ENCODE measurements at regions not wholly inside any gene's neighbourhood (a gene's known extent, or its start where the extent isn't known, plus 50 kb on each side); places are given as distances from the start of the nearest gene placed in this dataset.
"Not testable (repeated sequence)": the region's sequence is repeated elsewhere in the genome, so short reads cannot be mapped to it uniquely, and the experiment has no call there.

DNA sequence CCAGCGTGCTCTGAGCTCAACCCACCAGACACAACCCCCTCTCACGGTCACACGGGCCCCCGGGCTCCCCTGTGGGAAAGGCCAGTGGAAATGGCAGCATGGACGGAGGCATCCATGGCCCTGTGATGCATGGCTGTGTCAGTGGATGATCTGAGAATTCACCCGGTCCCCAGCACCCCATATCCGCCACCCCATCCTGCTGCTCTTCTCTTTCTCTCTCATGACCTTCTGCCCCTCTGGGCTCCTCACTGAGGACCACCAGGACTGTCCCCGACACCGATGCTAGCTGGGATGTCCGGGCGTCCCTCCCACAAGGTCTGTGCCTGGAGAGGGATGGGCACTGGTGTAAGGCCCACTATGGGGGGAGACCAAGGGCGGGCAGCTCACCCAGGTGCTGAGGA lies 282.2 kb downstream of the ADGRD1 start:
- no peak for DNase-seq (ENCODE audit: low spot score in 2 of 2, unreplicated experiment in 2 of 2)
- TF ChIP-seq, protein P1, sequence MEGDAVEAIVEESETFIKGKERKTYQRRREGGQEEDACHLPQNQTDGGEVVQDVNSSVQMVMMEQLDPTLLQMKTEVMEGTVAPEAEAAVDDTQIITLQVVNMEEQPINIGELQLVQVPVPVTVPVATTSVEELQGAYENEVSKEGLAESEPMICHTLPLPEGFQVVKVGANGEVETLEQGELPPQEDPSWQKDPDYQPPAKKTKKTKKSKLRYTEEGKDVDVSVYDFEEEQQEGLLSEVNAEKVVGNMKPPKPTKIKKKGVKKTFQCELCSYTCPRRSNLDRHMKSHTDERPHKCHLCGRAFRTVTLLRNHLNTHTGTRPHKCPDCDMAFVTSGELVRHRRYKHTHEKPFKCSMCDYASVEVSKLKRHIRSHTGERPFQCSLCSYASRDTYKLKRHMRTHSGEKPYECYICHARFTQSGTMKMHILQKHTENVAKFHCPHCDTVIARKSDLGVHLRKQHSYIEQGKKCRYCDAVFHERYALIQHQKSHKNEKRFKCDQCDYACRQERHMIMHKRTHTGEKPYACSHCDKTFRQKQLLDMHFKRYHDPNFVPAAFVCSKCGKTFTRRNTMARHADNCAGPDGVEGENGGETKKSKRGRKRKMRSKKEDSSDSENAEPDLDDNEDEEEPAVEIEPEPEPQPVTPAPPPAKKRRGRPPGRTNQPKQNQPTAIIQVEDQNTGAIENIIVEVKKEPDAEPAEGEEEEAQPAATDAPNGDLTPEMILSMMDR (IDR thresholded peaks at IDR 0.05; ENCODE audit: unreplicated experiment) = no peak
- Mint-ChIP-seq H3K9me3 (no peaks in the 10 kb centered on the region), H3K4me1 (peaks cover 16% of the 10 kb centered on the region), H3K4me3 (no peak overlapping the region), H3K27ac (no peak overlapping the region), H3K27me3 (ENCODE audit: low read depth) (peaks cover 42% of the 10 kb centered on the region), H3K36me3 (no peaks in the 10 kb centered on the region)

DNA sequence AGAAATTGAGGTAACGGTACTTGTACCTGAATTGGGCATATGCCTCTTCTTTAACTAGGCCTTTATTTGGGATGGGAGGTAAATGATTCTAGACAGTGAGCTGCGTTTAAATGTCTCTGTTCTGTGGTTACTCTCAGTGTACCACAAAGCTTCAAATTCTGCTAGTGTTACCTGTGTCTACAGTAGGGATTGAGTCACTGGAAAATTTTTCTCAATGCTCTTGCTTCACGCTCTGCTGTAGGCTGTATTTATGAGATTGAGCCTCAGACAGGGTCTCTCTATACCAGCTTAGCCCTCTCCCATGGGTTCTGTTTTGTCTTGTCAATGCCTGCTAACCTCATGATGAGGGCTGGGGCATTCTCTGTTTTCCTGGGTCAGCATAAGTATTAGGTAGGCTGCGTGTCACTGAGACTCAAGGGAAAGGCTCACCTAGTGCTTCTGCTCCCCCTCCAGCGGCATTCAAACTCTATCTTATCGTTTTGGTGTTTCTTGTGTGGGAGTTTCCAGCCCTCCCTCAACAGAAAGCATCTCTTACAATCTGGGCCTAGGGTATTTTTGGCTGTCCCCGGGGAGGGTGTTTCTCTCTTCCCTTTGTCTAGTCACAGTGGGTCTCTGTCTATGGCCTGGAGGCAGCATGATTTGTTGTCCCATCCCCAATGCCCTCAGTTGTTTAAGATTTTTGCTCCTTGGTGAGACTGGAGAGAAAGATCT lies 285.8 kb downstream of the ADGRD1 start:
- Mint-ChIP-seq H3K4me1 (peaks cover 4% of the 10 kb centered on the region), H3K36me3 (no peaks in the 10 kb centered on the region), H3K27me3 (ENCODE audit: low read depth) (peaks cover 37% of the 10 kb centered on the region), H3K9me3 (peaks cover 4% of the 10 kb centered on the region), H3K4me3 (no peak overlapping the region), H3K27ac (no peak overlapping the region)
- DNase-seq (ENCODE audit: low spot score in 2 of 2, unreplicated experiment in 2 of 2) = no peak
- TF ChIP-seq, protein P1 (IDR thresholded peaks at IDR 0.05; ENCODE audit: unreplicated experiment) = no peak

DNA sequence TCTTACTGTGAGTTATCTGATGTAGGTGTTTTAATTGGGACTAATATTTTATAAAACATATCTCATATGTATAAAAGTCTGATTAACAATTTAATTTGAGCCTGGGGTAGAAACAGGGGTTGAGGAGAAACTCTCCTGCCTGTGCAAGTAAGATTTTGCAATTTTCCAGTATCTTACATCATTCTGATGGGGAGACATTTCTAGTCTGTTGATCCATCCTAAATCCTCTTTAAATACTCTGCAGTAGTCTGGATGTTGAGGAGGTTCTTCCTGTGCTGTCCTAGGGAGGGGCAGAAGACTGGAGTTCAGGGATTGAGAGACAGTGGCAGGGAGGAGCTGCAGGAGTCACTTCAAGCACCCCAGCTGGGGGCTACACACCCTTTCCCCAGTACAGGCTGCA lies 287.8 kb downstream of the ADGRD1 start:
- Mint-ChIP-seq H3K36me3 (no peaks in the 10 kb centered on the region), H3K9me3 (peaks cover 4% of the 10 kb centered on the region), H3K4me3 (no peak overlapping the region), H3K27ac (no peak overlapping the region), H3K27me3 (ENCODE audit: low read depth) (peaks cover 34% of the 10 kb centered on the region), H3K4me1 (no peaks in the 10 kb centered on the region)
- no peak for DNase-seq (ENCODE audit: low spot score in 2 of 2, unreplicated experiment in 2 of 2)
- TF ChIP-seq, protein P1 (IDR thresholded peaks at IDR 0.05; ENCODE audit: unreplicated experiment) = no peak

DNA sequence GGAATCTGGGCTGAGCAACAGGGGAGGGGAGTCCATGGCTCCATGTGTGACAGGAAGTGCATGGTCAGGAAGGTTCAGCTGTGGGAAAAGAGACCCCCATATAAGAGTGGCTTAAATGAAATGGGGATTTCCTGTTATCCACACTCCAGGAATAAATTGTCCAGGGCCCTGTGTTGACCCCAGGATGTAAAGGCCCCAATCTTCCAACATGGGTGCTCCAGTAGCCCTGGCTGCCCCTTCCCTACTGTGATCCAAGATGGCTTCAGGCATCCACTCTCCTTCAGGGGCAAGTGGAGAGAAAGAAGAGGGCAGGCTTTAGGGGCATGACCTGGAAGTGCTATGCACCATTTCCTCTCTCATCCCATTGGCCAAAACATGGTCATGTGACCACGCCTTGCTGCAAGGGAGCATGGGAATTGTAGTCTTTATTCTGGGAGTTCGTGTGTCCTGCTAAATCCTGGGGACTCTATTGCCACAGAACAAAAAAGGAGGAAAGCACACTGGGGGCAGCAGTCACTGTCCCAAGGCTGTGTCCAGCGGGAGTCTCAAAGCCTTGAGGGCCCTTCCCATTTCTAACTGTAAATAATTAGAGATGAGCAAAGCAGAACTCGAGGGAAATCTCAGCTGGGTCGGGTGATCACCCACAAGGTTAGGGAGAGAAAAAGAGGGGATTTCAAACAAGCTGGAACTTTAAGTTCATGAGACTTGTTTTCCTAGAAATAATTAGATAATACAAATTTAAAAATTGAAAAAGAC lies 289.2 kb downstream of the ADGRD1 start:
- Mint-ChIP-seq H3K27me3 (ENCODE audit: low read depth) (peaks cover 33% of the 10 kb centered on the region), H3K36me3 (no peaks in the 10 kb centered on the region), H3K9me3 (peaks cover 4% of the 10 kb centered on the region), H3K4me3 (no peak overlapping the region), H3K27ac (no peak overlapping the region), H3K4me1 (no peaks in the 10 kb centered on the region)
- TF ChIP-seq, protein P1 (IDR thresholded peaks at IDR 0.05; ENCODE audit: unreplicated experiment) = no peak
- no peak for DNase-seq (ENCODE audit: low spot score in 2 of 2, unreplicated experiment in 2 of 2)

DNA sequence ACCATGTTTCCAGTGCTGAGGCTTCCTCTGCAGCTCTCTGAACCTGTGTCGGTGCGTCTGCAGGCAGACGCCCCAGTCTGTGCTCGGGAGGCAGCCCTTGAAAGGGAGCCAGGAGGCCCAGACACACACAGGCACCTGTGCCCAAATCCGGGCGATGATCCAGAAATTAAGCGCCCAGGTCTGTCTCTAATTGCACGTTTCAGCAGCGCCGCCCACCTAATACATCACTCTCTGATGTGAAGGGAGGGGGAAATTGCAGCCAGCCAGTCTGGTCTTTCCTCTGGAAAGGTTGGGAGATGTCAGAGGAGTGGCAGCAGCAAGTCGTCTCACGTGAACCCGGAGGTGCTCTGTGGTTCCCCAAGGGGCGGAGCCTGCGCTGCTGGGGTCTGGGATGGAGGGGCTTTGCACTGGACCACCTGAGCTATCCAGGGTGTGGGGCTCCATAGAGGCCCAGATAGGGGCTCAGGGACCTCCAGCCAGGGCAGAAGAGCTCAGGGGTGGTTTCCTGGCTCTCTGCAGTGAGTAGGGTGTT lies 290.5 kb downstream of the ADGRD1 start:
- H3K4me3 Mint-ChIP-seq; H3K27ac Mint-ChIP-seq; H3K36me3 Mint-ChIP-seq; H3K9me3 Mint-ChIP-seq; H3K4me1 Mint-ChIP-seq; DNase-seq (ENCODE audit: low spot score in 2 of 2, unreplicated experiment in 2 of 2): not testable (repeated sequence)
- H3K27me3 Mint-ChIP-seq (ENCODE audit: low read depth) = peaks cover 38% of the 10 kb centered on the region

DNA sequence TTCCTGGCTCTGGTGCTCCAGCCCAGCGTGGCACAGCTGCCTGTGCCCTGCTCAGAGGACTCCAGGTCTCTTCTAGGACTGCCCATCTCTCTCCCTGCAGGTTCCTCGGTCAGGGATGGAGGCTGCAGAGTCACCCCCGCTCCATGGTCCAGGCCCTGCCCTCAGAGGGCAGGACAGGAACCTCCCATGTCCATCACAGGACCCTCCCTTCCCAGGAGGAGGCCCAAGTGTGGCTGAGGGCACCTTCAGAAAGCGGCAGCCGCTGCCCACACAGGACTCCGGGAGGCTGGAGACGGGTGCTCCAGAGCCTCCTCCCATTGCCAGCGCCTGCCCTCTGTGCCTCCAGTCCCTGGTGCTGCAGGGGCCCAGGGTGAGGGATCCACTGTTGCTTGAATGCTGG lies 291.5 kb downstream of the ADGRD1 start:
- H3K36me3 Mint-ChIP-seq; H3K4me1 Mint-ChIP-seq; H3K27ac Mint-ChIP-seq; H3K9me3 Mint-ChIP-seq; H3K4me3 Mint-ChIP-seq; DNase-seq (ENCODE audit: low spot score in 2 of 2, unreplicated experiment in 2 of 2): not testable (repeated sequence)
- peaks cover 34% of the 10 kb centered on the region for H3K27me3 Mint-ChIP-seq (ENCODE audit: low read depth)
